ENCODE measurements at regions not wholly inside any gene's neighbourhood (a gene's known extent, or its start where the extent isn't known, plus 50 kb on each side); places are given as distances from the start of the nearest gene placed in this dataset.
"Not testable (repeated sequence)": the region's sequence is repeated elsewhere in the genome, so short reads cannot be mapped to it uniquely, and the experiment has no call there.

- Mint-ChIP-seq H3K27me3 (no peaks in the 10 kb centered on the region), H3K4me3 (no peak overlapping the region), H3K4me1 (no peaks in the 10 kb centered on the region), H3K27ac (no peak overlapping the region), H3K36me3 (ENCODE audit: low read depth) (no peaks in the 10 kb centered on the region)
- no peaks in the 10 kb centered on the region for H3K9me3 ChIP-seq (ENCODE audit: control insufficient read depth, low read length, poor library complexity, severe bottlenecking)
- ATAC-seq (no peak), DNase-seq (no peak)
Observed at GRCh38 chr13:58474581-58474980, 843.0 kb downstream of the PCDH17 start.

GRCh38 chr13:58476206-58476918 lies 844.8 kb downstream of the PCDH17 start:
- no peaks in the 10 kb centered on the region for H3K36me3 Mint-ChIP-seq (ENCODE audit: low read depth)
- ATAC-seq (no peak), DNase-seq (no peak)
- no peaks in the 10 kb centered on the region for H3K9me3 ChIP-seq (ENCODE audit: control insufficient read depth, low read length, poor library complexity, severe bottlenecking)
- H3K4me1 Mint-ChIP-seq = no peaks in the 10 kb centered on the region
- no peak overlapping the region for H3K4me3 Mint-ChIP-seq
- H3K27ac Mint-ChIP-seq = no peak overlapping the region
- H3K27me3 Mint-ChIP-seq = no peaks in the 10 kb centered on the region

GRCh38 chr13:58478858-58479257 lies 847.3 kb downstream of the PCDH17 start:
- no peak overlapping the region for H3K4me3 Mint-ChIP-seq
- no peaks in the 10 kb centered on the region for H3K36me3 Mint-ChIP-seq (ENCODE audit: low read depth)
- H3K27me3 Mint-ChIP-seq = no peaks in the 10 kb centered on the region
- ATAC-seq (no peak), DNase-seq (no peak)
- H3K4me1 Mint-ChIP-seq = no peaks in the 10 kb centered on the region
- H3K27ac Mint-ChIP-seq = no peak overlapping the region
- H3K9me3 ChIP-seq (ENCODE audit: control insufficient read depth, low read length, poor library complexity, severe bottlenecking) = no peaks in the 10 kb centered on the region

GRCh38 chr13:58480061-58480460 lies 848.5 kb downstream of the PCDH17 start:
- H3K9me3 ChIP-seq (ENCODE audit: control insufficient read depth, low read length, poor library complexity, severe bottlenecking) = no peaks in the 10 kb centered on the region
- H3K4me1 Mint-ChIP-seq = no peaks in the 10 kb centered on the region
- H3K4me3 Mint-ChIP-seq = no peak overlapping the region
- DNase-seq = no peak
- ATAC-seq = no peak
- no peak overlapping the region for H3K27ac Mint-ChIP-seq
- H3K36me3 Mint-ChIP-seq (ENCODE audit: low read depth) = no peaks in the 10 kb centered on the region
- H3K27me3 Mint-ChIP-seq = no peaks in the 10 kb centered on the region

GRCh38 chr13:58488251-58488650 lies 856.7 kb downstream of the PCDH17 start:
- Mint-ChIP-seq H3K27me3 (no peaks in the 10 kb centered on the region), H3K36me3 (ENCODE audit: low read depth) (no peaks in the 10 kb centered on the region), H3K4me3 (no peak overlapping the region), H3K27ac (no peak overlapping the region), H3K4me1 (no peaks in the 10 kb centered on the region)
- DNase-seq = no peak
- no peaks in the 10 kb centered on the region for H3K9me3 ChIP-seq (ENCODE audit: control insufficient read depth, low read length, poor library complexity, severe bottlenecking)
- no peak for ATAC-seq

- Mint-ChIP-seq H3K36me3 (ENCODE audit: low read depth) (no peaks in the 10 kb centered on the region), H3K4me1 (no peaks in the 10 kb centered on the region), H3K27ac (no peak overlapping the region), H3K4me3 (no peak overlapping the region), H3K27me3 (no peaks in the 10 kb centered on the region)
- H3K9me3 ChIP-seq (ENCODE audit: control insufficient read depth, low read length, poor library complexity, severe bottlenecking) = no peaks in the 10 kb centered on the region
- ATAC-seq (no peak), DNase-seq (no peak)
Observed at GRCh38 chr13:58495668-58496067, 864.1 kb downstream of the PCDH17 start.

- peaks cover 3% of the 10 kb centered on the region for H3K9me3 ChIP-seq (ENCODE audit: control insufficient read depth, low read length, poor library complexity, severe bottlenecking)
- H3K27me3 Mint-ChIP-seq = no peaks in the 10 kb centered on the region
- H3K27ac Mint-ChIP-seq = no peak overlapping the region
- no peaks in the 10 kb centered on the region for H3K36me3 Mint-ChIP-seq (ENCODE audit: low read depth)
- H3K4me1 Mint-ChIP-seq = no peaks in the 10 kb centered on the region
- DNase-seq = no peak
- H3K4me3 Mint-ChIP-seq = no peak overlapping the region
- no peak for ATAC-seq
Observed at GRCh38 chr13:58500938-58501337, 869.4 kb downstream of the PCDH17 start.

GRCh38 chr13:58504202-58504700 lies 872.7 kb downstream of the PCDH17 start:
- H3K36me3 Mint-ChIP-seq (ENCODE audit: low read depth); ATAC-seq; DNase-seq; H3K4me3 Mint-ChIP-seq; H3K27ac Mint-ChIP-seq; H3K9me3 ChIP-seq (ENCODE audit: control insufficient read depth, low read length, poor library complexity, severe bottlenecking); H3K4me1 Mint-ChIP-seq; H3K27me3 Mint-ChIP-seq: not testable (repeated sequence)

GRCh38 chr13:58505262-58505920 lies 873.8 kb downstream of the PCDH17 start:
- not testable (repeated sequence) for H3K4me3 Mint-ChIP-seq

GRCh38 chr13:58528351-58528750 lies 896.8 kb downstream of the PCDH17 start:
- ATAC-seq (no peak), DNase-seq (no peak)
- H3K4me3 Mint-ChIP-seq = no peak overlapping the region
- H3K4me1 Mint-ChIP-seq = no peaks in the 10 kb centered on the region
- H3K27me3 Mint-ChIP-seq = no peaks in the 10 kb centered on the region
- no peaks in the 10 kb centered on the region for H3K9me3 ChIP-seq (ENCODE audit: control insufficient read depth, low read length, poor library complexity, severe bottlenecking)
- no peaks in the 10 kb centered on the region for H3K36me3 Mint-ChIP-seq (ENCODE audit: low read depth)
- H3K27ac Mint-ChIP-seq = no peak overlapping the region

More at GRCh38 chr13:58505262-58505920, 873.8 kb downstream of the PCDH17 start:
- not testable (repeated sequence) for H3K27me3 Mint-ChIP-seq; ATAC-seq; H3K27ac Mint-ChIP-seq; H3K9me3 ChIP-seq (ENCODE audit: control insufficient read depth, low read length, poor library complexity, severe bottlenecking); H3K4me1 Mint-ChIP-seq; H3K36me3 Mint-ChIP-seq (ENCODE audit: low read depth); DNase-seq

GRCh38 chr13:58531614-58532013 lies 900.1 kb downstream of the PCDH17 start:
- Mint-ChIP-seq H3K27me3 (no peaks in the 10 kb centered on the region), H3K4me3 (no peak overlapping the region)
- no peak for DNase-seq

GRCh38 chr13:58542530-58542929 lies 911.0 kb downstream of the PCDH17 start:
- ATAC-seq (no peak), DNase-seq (no peak)
- Mint-ChIP-seq H3K4me1 (no peaks in the 10 kb centered on the region), H3K27me3 (no peaks in the 10 kb centered on the region), H3K4me3 (no peak overlapping the region), H3K36me3 (ENCODE audit: low read depth) (no peaks in the 10 kb centered on the region), H3K27ac (no peak overlapping the region)
- no peaks in the 10 kb centered on the region for H3K9me3 ChIP-seq (ENCODE audit: control insufficient read depth, low read length, poor library complexity, severe bottlenecking)

More at GRCh38 chr13:58531614-58532013, 900.1 kb downstream of the PCDH17 start:
- no peaks in the 10 kb centered on the region for H3K4me1 Mint-ChIP-seq
- no peak overlapping the region for H3K27ac Mint-ChIP-seq
- no peaks in the 10 kb centered on the region for H3K36me3 Mint-ChIP-seq (ENCODE audit: low read depth)
- ATAC-seq = no peak
- no peaks in the 10 kb centered on the region for H3K9me3 ChIP-seq (ENCODE audit: control insufficient read depth, low read length, poor library complexity, severe bottlenecking)

- H3K9me3 ChIP-seq (ENCODE audit: control insufficient read depth, low read length, poor library complexity, severe bottlenecking) = no peaks in the 10 kb centered on the region
- no peak for DNase-seq
- H3K4me1 Mint-ChIP-seq = no peaks in the 10 kb centered on the region
- H3K36me3 Mint-ChIP-seq (ENCODE audit: low read depth) = no peaks in the 10 kb centered on the region
- H3K27me3 Mint-ChIP-seq = no peaks in the 10 kb centered on the region
- no peak overlapping the region for H3K27ac Mint-ChIP-seq
- ATAC-seq = no peak
- no peak overlapping the region for H3K4me3 Mint-ChIP-seq
Observed at GRCh38 chr13:58547419-58547818, 915.9 kb downstream of the PCDH17 start.

GRCh38 chr13:58566176-58566575 lies 934.6 kb downstream of the PCDH17 start:
- no peak overlapping the region for H3K27ac Mint-ChIP-seq
- no peaks in the 10 kb centered on the region for H3K9me3 ChIP-seq (ENCODE audit: control insufficient read depth, low read length, poor library complexity, severe bottlenecking)
- no peak for ATAC-seq

More at GRCh38 chr13:58566176-58566575, 934.6 kb downstream of the PCDH17 start:
- DNase-seq = no peak
- H3K4me1 Mint-ChIP-seq = no peaks in the 10 kb centered on the region
- no peak overlapping the region for H3K4me3 Mint-ChIP-seq
- no peaks in the 10 kb centered on the region for H3K27me3 Mint-ChIP-seq
- H3K36me3 Mint-ChIP-seq (ENCODE audit: low read depth) = no peaks in the 10 kb centered on the region

Measured in T-helper 17 cell (primary cell).